Panc1 (cell line): ENCODE measurements at regions not wholly inside any gene's neighbourhood (a gene's known extent, or its start where the extent isn't known, plus 50 kb on each side); places are given as distances from the start of the nearest gene placed in this dataset.

Experiments
- ATAC-seq: fragments of 200-7000 bp; cut with Tn5 transposase; 2 replicates; pipeline ENCODE4 v1.9.1; 2020; ENCODE audit warnings: mild to moderate bottlenecking, moderate library complexity
- BruUV-seq: library from RNA; stranded (reverse); fragments of 400-500 nt; replicated peaks from 2 replicates; lab custom pipeline; 2021; lab: Mats Ljungman, UMichigan
- CTCF ChIA-PET: fragments of 300-600 bp; sonication (Branson Sonifier 250); formaldehyde crosslinking; loops from one replicate; lab custom pipeline; 2022; ENCODE audit warnings: antibody characterized with exemption; lab: Charles Lee
- POLR2A ChIA-PET: fragments of 300-600 bp; sonication (Branson Sonifier 250); formaldehyde crosslinking; loops from one replicate; lab custom pipeline; 2022; ENCODE audit warnings: antibody characterized with exemption; lab: Charles Lee
- DNase-seq: peaks from one replicate; pipeline ENCODE4 v3.0.0-alpha.2; 2010; ENCODE audit warnings: low read depth, low spot score
- H3K27ac ChIP-seq: 2 replicates; pipeline ENCODE4 v1.5.1; 2011; ENCODE audit warnings: mild to moderate bottlenecking, low read length, inconsistent platforms
- H3K27me3 ChIP-seq: fragments of 200-500 bp; sonication (Bioruptor generic); 2 replicates; pipeline ENCODE4 v1.6.0; 2014; ENCODE audit warnings: low read length, inconsistent platforms; ENCODE audit not compliant: control insufficient read depth, insufficient read depth
- H3K36me3 ChIP-seq: fragments of 200-500 bp; sonication (Bioruptor generic); 2 replicates; pipeline ENCODE4 v1.5.1; 2014; ENCODE audit warnings: inconsistent platforms, mild to moderate bottlenecking, low read length, moderate library complexity; ENCODE audit not compliant: control insufficient read depth, insufficient read depth
- H3K4me1 ChIP-seq: 2 replicates; pipeline ENCODE4 v1.5.1; 2011; ENCODE audit warnings: inconsistent platforms, mild to moderate bottlenecking, low read length, moderate library complexity; ENCODE audit not compliant: control insufficient read depth, insufficient read depth
- H3K4me3 ChIP-seq, 2 experiments: 2 replicates each; pipeline ENCODE4 v1.5.1; 2011 to 2012; ENCODE audit warnings: low read depth in 2 of 2, low read length in 2 of 2, mild to moderate bottlenecking in 2 of 2, inconsistent platforms in 1 of 2, moderate library complexity in 1 of 2
- H3K9me3 ChIP-seq: fragments of 200-500 bp; sonication (Bioruptor generic); 2 replicates; pipeline ENCODE4 v1.5.1; 2014; ENCODE audit warnings: low read depth, mild to moderate bottlenecking, inconsistent platforms, low read length, moderate library complexity; ENCODE audit not compliant: control insufficient read depth, insufficient read depth
- POLR2AphosphoS5 ChIP-seq: IDR thresholded peaks from 2 replicates; pipeline ENCODE4 v1.6.1; 2012; ENCODE audit warnings: mild to moderate bottlenecking, low read depth, low read length, moderate library complexity
- REST ChIP-seq, 2 experiments: IDR thresholded peaks; 2 replicates each; pipeline ENCODE4 v1.6.1; 2011 to 2012; ENCODE audit warnings: low read depth in 2 of 2, control low read depth in 1 of 2, low read length in 1 of 2, mild to moderate bottlenecking in 1 of 2, moderate library complexity in 1 of 2; ENCODE audit not compliant: insufficient read depth in 1 of 2
- SIN3A ChIP-seq: IDR thresholded peaks from 2 replicates; pipeline ENCODE4 v1.6.1; 2012; ENCODE audit warnings: low read depth, mild to moderate bottlenecking, low read length, moderate library complexity, borderline replicate concordance; ENCODE audit not compliant: insufficient read depth
- TCF7L2 ChIP-seq: IDR thresholded peaks from 2 replicates; pipeline ENCODE4 v1.6.1; 2011; ENCODE audit warnings: mild to moderate bottlenecking, low read depth, low read length, inconsistent platforms
- in situ Hi-C: cut with HindIII; loops from 2 replicates; pipeline ENCODE4 v1.10.0; 2016; ENCODE audit warnings: low sequenced_read_pairs, low pct_unique_long_range_greater_than_20kb
- intact Hi-C: fragments of 100-400 bp; cut with micrococcal nuclease; formaldehyde crosslinking; loops from one replicate; pipeline ENCODE4 v1.10.0; 2022; ENCODE audit not compliant: unreplicated experiment
- TF ChIP-seq, protein P1 (sequence below): fragments of 450-650 bp; IDR thresholded peaks from 2 replicates; pipeline ENCODE4 v1.5.1; 2017; ENCODE audit warnings: mild to moderate bottlenecking

- H3K27ac ChIP-seq: no peak overlapping the region
- POLR2A ChIA-PET: no interaction called here
- no peak for TF ChIP-seq TCF7L2
- no peak for TF ChIP-seq SIN3A
- TF ChIP-seq REST (IDR thresholded peaks at IDR 0.05; ENCODE audit: insufficient read depth in 1 of 2, low read depth in 2 of 2, low read length in 1 of 2): no peak
- no peaks in the 10 kb centered on the region for H3K27me3 ChIP-seq
- H3K36me3 ChIP-seq: no peaks in the 10 kb centered on the region
- in situ Hi-C loops (no loop called here), intact Hi-C loops (no loop called here)
- no peak overlapping the region for H3K4me3 ChIP-seq
- no peaks in the 10 kb centered on the region for H3K4me1 ChIP-seq
- no peaks in the 10 kb centered on the region for H3K9me3 ChIP-seq
- CTCF ChIA-PET: no interaction called here
- DNase-seq (no peak), ATAC-seq (no peak)
- no TSS peak for BruUV-seq
These were observed 161.8 kb upstream of the B3GALT2 start for GRCh38 chr1:193348091-193348768.

GRCh38 chr1:193346085-193346484 lies 159.7 kb upstream of the B3GALT2 start:
- ATAC-seq (no peak), DNase-seq (no peak)
- Histone ChIP-seq H3K27ac (no peak overlapping the region), H3K9me3 (no peaks in the 10 kb centered on the region), H3K4me1 (no peaks in the 10 kb centered on the region), H3K27me3 (no peaks in the 10 kb centered on the region), H3K4me3 (no peak overlapping the region), H3K36me3 (no peaks in the 10 kb centered on the region)
- in situ Hi-C loops: no loop called here
- BruUV-seq: no TSS peak
- ChIA-PET CTCF (no interaction called here), POLR2A (no interaction called here)
- TF ChIP-seq REST (IDR thresholded peaks at IDR 0.05; ENCODE audit: insufficient read depth in 1 of 2, low read depth in 2 of 2, low read length in 1 of 2): no peak
- TF ChIP-seq, protein P1, sequence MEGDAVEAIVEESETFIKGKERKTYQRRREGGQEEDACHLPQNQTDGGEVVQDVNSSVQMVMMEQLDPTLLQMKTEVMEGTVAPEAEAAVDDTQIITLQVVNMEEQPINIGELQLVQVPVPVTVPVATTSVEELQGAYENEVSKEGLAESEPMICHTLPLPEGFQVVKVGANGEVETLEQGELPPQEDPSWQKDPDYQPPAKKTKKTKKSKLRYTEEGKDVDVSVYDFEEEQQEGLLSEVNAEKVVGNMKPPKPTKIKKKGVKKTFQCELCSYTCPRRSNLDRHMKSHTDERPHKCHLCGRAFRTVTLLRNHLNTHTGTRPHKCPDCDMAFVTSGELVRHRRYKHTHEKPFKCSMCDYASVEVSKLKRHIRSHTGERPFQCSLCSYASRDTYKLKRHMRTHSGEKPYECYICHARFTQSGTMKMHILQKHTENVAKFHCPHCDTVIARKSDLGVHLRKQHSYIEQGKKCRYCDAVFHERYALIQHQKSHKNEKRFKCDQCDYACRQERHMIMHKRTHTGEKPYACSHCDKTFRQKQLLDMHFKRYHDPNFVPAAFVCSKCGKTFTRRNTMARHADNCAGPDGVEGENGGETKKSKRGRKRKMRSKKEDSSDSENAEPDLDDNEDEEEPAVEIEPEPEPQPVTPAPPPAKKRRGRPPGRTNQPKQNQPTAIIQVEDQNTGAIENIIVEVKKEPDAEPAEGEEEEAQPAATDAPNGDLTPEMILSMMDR: no peak
- no peak for TF ChIP-seq TCF7L2
- no peak for TF ChIP-seq POLR2AphosphoS5
- TF ChIP-seq SIN3A: no peak
- intact Hi-C loops: no loop called here
